T-helper 2 cell treated with Interferon-gamma antibody and Interleukin-4, amounts not matched to agents 100 ng/mL and 5 ng/mL, for 36 hours (primary cell): ENCODE measurements at regions not wholly inside any gene's neighbourhood (a gene's known extent, or its start where the extent isn't known, plus 50 kb on each side); places are given as distances from the start of the nearest gene placed in this dataset.
"Not testable (repeated sequence)": the region's sequence is repeated elsewhere in the genome, so short reads cannot be mapped to it uniquely, and the experiment has no call there.

ENCODE experiments used
- intact Hi-C: fragments of 100-400 bp; cut with micrococcal nuclease; formaldehyde crosslinking; loops from one replicate; pipeline ENCODE4 v1.15.1; 2023

- intact Hi-C loops, result no loop called here
These were observed 72.4 kb upstream of the TNP1 start for GRCh38 chr2:216932113-216932862.

- intact Hi-C loops, result no loop called here
These were observed 70.9 kb upstream of the TNP1 start for GRCh38 chr2:216930716-216931115.

- intact Hi-C loops, result not testable (repeated sequence)
These were observed 69.5 kb upstream of the TNP1 start for GRCh38 chr2:216929338-216929737.

GRCh38 chr2:216927163-216927562, 67.3 kb upstream of the TNP1 start:
- intact Hi-C loops, result no loop called here

GRCh38 chr2:216925636-216926366, 65.9 kb upstream of the TNP1 start:
- intact Hi-C loops, result no loop called here

GRCh38 chr2:216925006-216925405, 65.1 kb upstream of the TNP1 start:
- intact Hi-C loops, result no loop called here

GRCh38 chr2:216923706-216924105, 63.8 kb upstream of the TNP1 start:
- intact Hi-C loops, result no loop called here

- intact Hi-C loops, result no loop called here
These were observed 62.4 kb upstream of the TNP1 start for GRCh38 chr2:216922175-216922780.

- intact Hi-C loops, result no loop called here
These were observed 61.1 kb upstream of the TNP1 start for GRCh38 chr2:216920937-216921456.

GRCh38 chr2:216920143-216920876, 60.4 kb upstream of the TNP1 start:
- intact Hi-C loops, result no loop called here

- intact Hi-C loops, result no loop called here
These were observed 58.3 kb upstream of the TNP1 start for GRCh38 chr2:216918088-216918680.

- intact Hi-C loops, result no loop called here
These were observed 57.2 kb upstream of the TNP1 start for GRCh38 chr2:216916956-216917650.

- intact Hi-C loops, result no loop called here
These were observed 55.8 kb upstream of the TNP1 start for GRCh38 chr2:216915557-216916150.

- intact Hi-C loops, result no loop called here
These were observed 54.6 kb upstream of the TNP1 start for GRCh38 chr2:216914491-216914890.

GRCh38 chr2:216911886-216912285, 52.0 kb upstream of the TNP1 start:
- intact Hi-C loops, result no loop called here

GRCh38 chr2:216911008-216911407, 51.1 kb upstream of the TNP1 start:
- intact Hi-C loops, result no loop called here

- intact Hi-C loops, result no loop called here
These were observed 49.8 kb upstream of the TNP1 start for GRCh38 chr2:216909541-216910210.
